Mesothelial cell of epicardium (in vitro differentiated cells): ENCODE measurements at regions not wholly inside any gene's neighbourhood (a gene's known extent, or its start where the extent isn't known, plus 50 kb on each side); places are given as distances from the start of the nearest gene placed in this dataset.
A peak's percentile ranks its signal among the peaks of the same experiment; 100 is the strongest.
"Not testable (repeated sequence)": the region's sequence is repeated elsewhere in the genome, so short reads cannot be mapped to it uniquely, and the experiment has no call there.

Source experiments
- DNase-seq, 2 experiments: peaks; one replicate each; pipeline ENCODE4 v3.0.0; 2021; ENCODE audit warnings: low spot score in 2 of 2; ENCODE audit not compliant: unreplicated experiment in 2 of 2
- H3K27ac Mint-ChIP-seq: 2 replicates; pipeline ENCODE4 v1.8.0; 2021; ENCODE audit warnings: mixed read lengths
- H3K27me3 Mint-ChIP-seq: 2 replicates; pipeline ENCODE4 v1.8.0; 2021; ENCODE audit warnings: low read depth, mixed read lengths
- H3K36me3 Mint-ChIP-seq: 2 replicates; pipeline ENCODE4 v1.8.0; 2021; ENCODE audit warnings: mixed read lengths
- H3K4me1 Mint-ChIP-seq: 2 replicates; pipeline ENCODE4 v1.8.0; 2021; ENCODE audit warnings: mixed read lengths
- H3K4me3 Mint-ChIP-seq: 2 replicates; pipeline ENCODE4 v1.8.0; 2021; ENCODE audit warnings: mild to moderate bottlenecking, moderate library complexity, mixed read lengths
- H3K9me3 Mint-ChIP-seq: 2 replicates; pipeline ENCODE4 v1.8.0; 2021; ENCODE audit warnings: mixed read lengths
- TF ChIP-seq, protein P1 (sequence below): fragments of 200-600 bp; sonication (generic); IDR thresholded peaks from one replicate; pipeline ENCODE4 v1.5.0; 2021; ENCODE audit warnings: antibody characterized with exemption; ENCODE audit not compliant: unreplicated experiment

DNA sequence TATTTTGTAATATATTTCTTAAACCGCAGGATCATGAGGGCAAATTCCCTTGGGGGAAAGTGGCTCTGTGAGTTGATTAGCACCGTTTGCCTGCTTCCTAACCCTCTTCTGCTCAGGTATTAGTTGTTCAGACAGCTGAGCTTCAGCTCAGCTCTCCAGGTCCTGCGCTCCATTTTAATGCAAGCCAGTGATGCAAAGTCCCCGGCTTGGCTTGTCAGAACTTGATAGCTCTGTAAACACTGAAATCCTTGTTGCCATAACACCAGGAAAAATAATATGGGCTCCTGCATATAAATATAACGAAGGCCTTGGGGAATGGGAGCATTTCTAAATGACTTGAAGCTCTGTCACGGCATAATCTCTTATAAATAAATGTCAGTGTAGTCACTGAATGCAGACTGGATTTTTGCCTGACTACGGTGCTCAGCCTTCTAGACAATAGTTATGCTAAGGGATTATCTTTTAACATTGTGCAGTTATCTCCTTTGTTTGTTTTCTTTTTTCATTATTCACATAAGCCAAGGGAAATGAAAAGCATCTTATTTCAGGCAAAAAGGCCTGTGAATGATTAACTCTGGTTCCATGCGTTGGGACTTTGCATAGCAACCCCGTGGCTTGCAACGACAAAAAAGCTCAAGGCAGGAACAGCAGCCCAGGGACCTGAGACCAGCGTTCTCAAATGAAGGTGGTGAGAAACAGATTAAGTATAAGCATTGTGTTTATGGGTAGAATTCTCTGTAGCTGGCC, 253.2 kb downstream of the SPRY1 start:
- Mint-ChIP-seq H3K27me3 (no peaks in the 10 kb centered on the region), H3K27ac (peak overlapping the region; percentile 89), H3K36me3 (no peaks in the 10 kb centered on the region), H3K9me3 (peaks cover 5% of the 10 kb centered on the region), H3K4me1 (peaks cover 26% of the 10 kb centered on the region), H3K4me3 (no peak overlapping the region)
- DNase-seq, result no peak
- TF ChIP-seq, protein P1, sequence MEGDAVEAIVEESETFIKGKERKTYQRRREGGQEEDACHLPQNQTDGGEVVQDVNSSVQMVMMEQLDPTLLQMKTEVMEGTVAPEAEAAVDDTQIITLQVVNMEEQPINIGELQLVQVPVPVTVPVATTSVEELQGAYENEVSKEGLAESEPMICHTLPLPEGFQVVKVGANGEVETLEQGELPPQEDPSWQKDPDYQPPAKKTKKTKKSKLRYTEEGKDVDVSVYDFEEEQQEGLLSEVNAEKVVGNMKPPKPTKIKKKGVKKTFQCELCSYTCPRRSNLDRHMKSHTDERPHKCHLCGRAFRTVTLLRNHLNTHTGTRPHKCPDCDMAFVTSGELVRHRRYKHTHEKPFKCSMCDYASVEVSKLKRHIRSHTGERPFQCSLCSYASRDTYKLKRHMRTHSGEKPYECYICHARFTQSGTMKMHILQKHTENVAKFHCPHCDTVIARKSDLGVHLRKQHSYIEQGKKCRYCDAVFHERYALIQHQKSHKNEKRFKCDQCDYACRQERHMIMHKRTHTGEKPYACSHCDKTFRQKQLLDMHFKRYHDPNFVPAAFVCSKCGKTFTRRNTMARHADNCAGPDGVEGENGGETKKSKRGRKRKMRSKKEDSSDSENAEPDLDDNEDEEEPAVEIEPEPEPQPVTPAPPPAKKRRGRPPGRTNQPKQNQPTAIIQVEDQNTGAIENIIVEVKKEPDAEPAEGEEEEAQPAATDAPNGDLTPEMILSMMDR, result no peak

DNA sequence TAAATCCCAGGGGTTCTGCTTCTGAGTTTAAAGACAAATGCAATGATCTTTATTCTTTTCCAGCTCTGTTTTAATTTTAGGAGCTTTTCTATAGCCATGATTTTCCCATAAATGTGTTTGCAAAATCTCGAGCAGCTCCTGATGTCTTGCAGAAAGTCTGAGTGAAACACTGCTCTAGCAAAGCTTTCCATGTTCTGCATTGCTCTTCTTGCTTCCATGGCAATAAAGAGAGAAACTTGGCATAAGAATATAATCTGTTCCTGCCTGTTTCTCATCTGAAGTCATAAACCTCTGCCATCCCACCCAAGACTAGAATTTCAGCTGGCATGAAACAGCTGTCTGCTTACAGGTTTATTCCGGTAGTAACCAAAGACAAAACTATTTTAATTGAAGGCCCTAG, 254.5 kb downstream of the SPRY1 start:
- no peaks in the 10 kb centered on the region for H3K27me3 Mint-ChIP-seq
- H3K9me3 Mint-ChIP-seq, result peaks cover 13% of the 10 kb centered on the region
- peaks cover 4% of the 10 kb centered on the region for H3K36me3 Mint-ChIP-seq
- TF ChIP-seq, protein P1, result no peak
- DNase-seq, result no peak
- H3K27ac Mint-ChIP-seq, result no peak overlapping the region
- H3K4me3 Mint-ChIP-seq, result no peak overlapping the region
- H3K4me1 Mint-ChIP-seq, result peaks cover 26% of the 10 kb centered on the region

DNA sequence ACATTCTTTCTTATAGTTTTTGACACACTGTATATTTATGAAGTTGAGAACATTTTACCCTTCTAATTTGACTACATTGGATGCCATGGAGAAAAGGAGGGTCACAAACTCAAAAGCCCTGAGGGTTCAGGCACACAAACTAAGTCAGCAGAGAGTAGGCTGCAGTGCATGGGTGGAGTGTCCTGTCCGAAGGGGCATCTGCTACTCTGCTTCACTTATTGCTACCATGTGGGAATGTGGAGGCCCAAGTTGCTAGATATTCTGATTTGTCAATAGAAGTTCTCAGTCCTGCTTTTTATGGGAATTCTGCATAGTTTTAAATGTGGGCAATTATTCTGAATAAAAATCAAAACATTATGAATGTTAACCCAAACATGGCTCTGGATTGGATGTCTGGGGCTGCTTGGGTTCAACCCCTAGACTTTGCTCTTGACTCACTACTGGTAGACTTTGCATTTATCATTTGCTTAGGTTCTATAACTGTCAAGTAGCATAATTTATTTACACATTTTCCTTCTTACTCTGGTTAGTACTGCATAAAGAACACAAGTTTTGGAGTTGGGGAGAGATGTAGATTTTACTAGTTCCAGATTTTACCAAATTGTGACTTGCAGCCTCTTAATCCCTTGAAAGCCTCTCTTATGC, 255.1 kb downstream of the SPRY1 start:
- no peak overlapping the region for H3K4me3 Mint-ChIP-seq
- H3K9me3 Mint-ChIP-seq, result peaks cover 13% of the 10 kb centered on the region
- H3K27me3 Mint-ChIP-seq, result no peaks in the 10 kb centered on the region
- no peak overlapping the region for H3K27ac Mint-ChIP-seq
- H3K4me1 Mint-ChIP-seq, result peaks cover 26% of the 10 kb centered on the region
- no peak for DNase-seq
- peaks cover 4% of the 10 kb centered on the region for H3K36me3 Mint-ChIP-seq
- TF ChIP-seq, protein P1, result no peak

DNA sequence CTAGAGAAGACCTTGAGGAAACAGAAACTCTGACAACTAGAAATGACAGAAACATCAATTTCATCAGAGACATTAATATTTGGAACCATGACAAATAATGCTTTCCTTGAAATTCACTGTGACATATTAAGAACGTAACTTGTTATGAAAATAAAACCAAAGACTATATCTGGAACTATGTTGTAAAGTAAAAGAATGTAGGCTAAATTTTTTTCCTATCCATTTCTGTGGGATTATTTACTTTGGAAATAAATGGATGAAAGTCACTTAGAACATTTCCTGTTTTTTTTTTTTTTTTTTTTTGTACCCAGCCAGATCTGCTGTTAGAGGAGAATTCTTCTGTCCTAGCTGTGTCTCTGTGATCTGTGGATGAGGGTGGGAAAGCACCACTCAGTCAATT, 255.9 kb downstream of the SPRY1 start:
- TF ChIP-seq, protein P1, result no peak
- peaks cover 20% of the 10 kb centered on the region for H3K9me3 Mint-ChIP-seq
- H3K4me3 Mint-ChIP-seq, result no peak overlapping the region
- H3K4me1 Mint-ChIP-seq, result peaks cover 26% of the 10 kb centered on the region
- no peak for DNase-seq
- H3K27me3 Mint-ChIP-seq, result no peaks in the 10 kb centered on the region
- H3K36me3 Mint-ChIP-seq, result peaks cover 10% of the 10 kb centered on the region
- H3K27ac Mint-ChIP-seq, result no peak overlapping the region

DNA sequence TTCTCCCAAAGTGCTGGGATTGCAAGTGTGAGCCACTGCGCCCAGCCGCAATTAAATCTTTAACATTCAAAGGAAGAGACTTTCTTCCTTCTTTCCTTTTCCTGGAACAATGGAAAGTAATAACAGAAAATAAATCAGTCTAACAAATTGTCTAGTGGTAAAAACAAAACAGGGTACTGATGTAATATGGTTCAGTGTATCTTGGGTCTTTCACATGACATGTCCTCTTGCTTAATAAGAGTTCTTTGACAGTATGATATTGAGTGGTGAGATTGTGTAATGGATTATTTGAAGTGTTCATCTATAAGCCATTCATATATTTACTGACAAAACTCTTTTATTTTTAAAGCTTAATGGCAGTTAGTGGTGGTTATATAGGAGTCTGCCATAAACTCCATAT, 256.6 kb downstream of the SPRY1 start:
- peaks cover 11% of the 10 kb centered on the region for H3K36me3 Mint-ChIP-seq
- peaks cover 24% of the 10 kb centered on the region for H3K9me3 Mint-ChIP-seq
- DNase-seq, result no peak
- H3K27ac Mint-ChIP-seq, result no peak overlapping the region
- TF ChIP-seq, protein P1, result no peak
- H3K27me3 Mint-ChIP-seq, result no peaks in the 10 kb centered on the region
- no peak overlapping the region for H3K4me3 Mint-ChIP-seq
- peaks cover 26% of the 10 kb centered on the region for H3K4me1 Mint-ChIP-seq

DNA sequence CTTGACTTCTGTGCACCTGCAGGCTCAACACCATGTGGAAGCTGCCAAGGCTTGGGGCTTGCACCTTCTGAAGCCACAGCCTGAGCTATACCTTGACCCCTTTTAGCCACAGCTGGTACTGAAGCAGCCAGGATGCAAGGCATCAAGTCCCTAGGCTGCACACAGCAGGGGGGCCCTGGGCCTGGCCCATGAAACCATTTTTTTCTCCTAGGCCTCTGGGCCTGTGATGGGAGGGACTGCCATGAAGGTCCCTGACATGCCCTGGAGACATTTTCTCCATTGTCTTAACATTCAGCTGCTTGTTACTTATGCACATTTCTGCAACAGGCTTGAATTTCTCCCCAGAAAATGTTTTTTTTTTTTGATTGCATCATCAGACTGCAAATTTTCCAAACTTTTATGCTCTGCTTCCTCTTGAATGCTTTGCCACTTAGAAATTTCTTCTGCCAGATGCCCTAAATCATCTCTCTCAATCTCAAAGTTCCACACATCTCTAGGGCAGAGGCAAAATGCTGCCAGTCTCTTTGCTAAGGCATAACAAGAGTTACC, 260.2 kb downstream of the SPRY1 start:
- peaks cover 11% of the 10 kb centered on the region for H3K36me3 Mint-ChIP-seq
- peaks cover 24% of the 10 kb centered on the region for H3K9me3 Mint-ChIP-seq
- H3K4me1 Mint-ChIP-seq, H3K4me3 Mint-ChIP-seq, H3K27me3 Mint-ChIP-seq, DNase-seq, H3K27ac Mint-ChIP-seq: not testable (repeated sequence)

DNA sequence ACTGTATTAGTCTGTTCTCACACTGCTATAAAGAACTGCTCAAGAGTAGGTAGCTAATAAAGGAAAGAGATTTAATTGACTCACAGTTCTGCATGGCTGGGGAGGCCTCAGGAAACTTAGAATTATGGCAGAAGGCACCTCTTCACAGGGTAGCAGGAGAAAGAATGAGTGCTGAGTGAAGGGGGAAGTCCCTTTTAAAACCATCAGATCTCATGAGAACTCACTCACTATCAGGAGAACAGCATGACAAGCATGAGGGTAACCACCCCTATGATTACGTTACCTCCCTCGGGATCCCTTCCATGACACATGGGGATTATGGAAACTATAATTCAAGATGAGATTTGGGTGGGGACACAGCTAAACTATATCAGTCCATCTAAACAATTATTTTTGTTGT, 261.0 kb downstream of the SPRY1 start:
- not testable (repeated sequence) for H3K4me3 Mint-ChIP-seq, H3K27ac Mint-ChIP-seq, H3K27me3 Mint-ChIP-seq, H3K4me1 Mint-ChIP-seq, DNase-seq
- Mint-ChIP-seq H3K36me3 (peaks cover 11% of the 10 kb centered on the region), H3K9me3 (peaks cover 24% of the 10 kb centered on the region)
